ENCODE measurements at regions not wholly inside any gene's neighbourhood (a gene's known extent, or its start where the extent isn't known, plus 50 kb on each side); places are given as distances from the start of the nearest gene placed in this dataset.

GRCh38 chr4:120506536-120506935 lies 416.0 kb downstream of the PRDM5 start:
- H3K79me2 ChIP-seq (ENCODE audit: insufficient read depth, low read length) = no peaks in the 10 kb centered on the region
- in situ Hi-C loops (cut with HindIII; ENCODE audit: extremely low pct_ligation_motif_present, low pct_unique_long_range_greater_than_20kb) (no loop called here), intact Hi-C loops (cut with micrococcal nuclease; ENCODE audit: unreplicated experiment) (no loop called here)
- TF ChIP-seq, protein P1, sequence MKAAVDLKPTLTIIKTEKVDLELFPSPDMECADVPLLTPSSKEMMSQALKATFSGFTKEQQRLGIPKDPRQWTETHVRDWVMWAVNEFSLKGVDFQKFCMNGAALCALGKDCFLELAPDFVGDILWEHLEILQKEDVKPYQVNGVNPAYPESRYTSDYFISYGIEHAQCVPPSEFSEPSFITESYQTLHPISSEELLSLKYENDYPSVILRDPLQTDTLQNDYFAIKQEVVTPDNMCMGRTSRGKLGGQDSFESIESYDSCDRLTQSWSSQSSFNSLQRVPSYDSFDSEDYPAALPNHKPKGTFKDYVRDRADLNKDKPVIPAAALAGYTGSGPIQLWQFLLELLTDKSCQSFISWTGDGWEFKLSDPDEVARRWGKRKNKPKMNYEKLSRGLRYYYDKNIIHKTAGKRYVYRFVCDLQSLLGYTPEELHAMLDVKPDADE (CRISPR knock-in tag; IDR thresholded peaks at IDR 0.05) = no peak
- TF ChIP-seq ZNF615 (CRISPR knock-in tag; IDR thresholded peaks at IDR 0.05; ENCODE audit: borderline replicate concordance) (no peak), KDM5A (IDR thresholded peaks at IDR 0.05; ENCODE audit: borderline replicate concordance, low read length) (no peak)
- H3K27ac ChIP-seq (ENCODE audit: extremely low read length, insufficient read depth, low read length) = no peak overlapping the region
- no peaks in the 10 kb centered on the region for H3K4me1 ChIP-seq (ENCODE audit: insufficient read depth, low read length)
- CTCF ChIA-PET (ENCODE audit: low intra/inter-chr PET ratio, low total read pairs) = no interaction called here
- BruUV-seq (replicated peaks) = no TSS peak
- no peak overlapping the region for H2AFZ ChIP-seq (ENCODE audit: low read length)
- WGBS (ENCODE audit: low lambda C conversion rate) = 5% methylated on average over 1 of the region's 1 CpG
- H3K36me3 ChIP-seq (replicated peaks in 1 of 2; ENCODE audit: control insufficient read depth in 1 of 2, insufficient read depth in 2 of 2, low read length in 2 of 2) = no peaks in the 10 kb centered on the region
- H3K27me3 ChIP-seq (ENCODE audit: control insufficient read depth in 1 of 2, insufficient read depth in 2 of 2, low read length in 2 of 2) = no peaks in the 10 kb centered on the region
- H3K9ac ChIP-seq (ENCODE audit: insufficient read depth, low read depth, low read length) = no peak overlapping the region
- no peak for FAIRE-seq
- H3K4me2 ChIP-seq (ENCODE audit: low read depth, low read length) = no peak overlapping the region
- DNase-seq (ENCODE audit: low spot score) = no peak
- peaks cover 12% of the 10 kb centered on the region for H3K9me3 ChIP-seq (ENCODE audit: low read length)
- H3K4me3 ChIP-seq (replicated peaks in 1 of 3; ENCODE audit: insufficient read depth in 1 of 3, low read depth in 2 of 3, low read length in 3 of 3) = no peak overlapping the region
- H4K20me1 ChIP-seq (ENCODE audit: insufficient read depth, low read length) = no peaks in the 10 kb centered on the region
- POLR2A ChIA-PET = no interaction called here
- no peak for ATAC-seq

DNA sequence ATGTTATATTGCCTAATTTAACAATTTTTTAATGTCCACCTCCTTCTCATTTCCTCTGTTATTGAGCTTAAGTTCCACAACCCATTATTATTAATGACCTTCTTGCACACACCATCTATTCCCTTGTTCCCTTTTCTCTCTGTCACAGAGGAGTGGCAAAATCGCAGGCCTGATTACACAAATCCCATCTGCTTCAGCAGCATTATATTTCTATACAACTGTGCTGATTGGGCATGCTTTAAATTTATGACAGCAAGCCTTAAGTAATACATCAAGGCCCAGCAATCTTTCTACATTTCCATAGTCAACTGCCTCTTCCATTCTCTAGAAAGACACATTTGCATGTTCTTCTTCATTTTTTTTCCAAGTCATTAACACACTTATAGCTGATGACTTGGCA lies 423.8 kb downstream of the PRDM5 start:
- no peak for FAIRE-seq
- TF ChIP-seq TOE1 (CRISPR knock-in tag; IDR thresholded peaks at IDR 0.05) (no peak), NR1H2 (CRISPR knock-in tag; IDR thresholded peaks at IDR 0.05; ENCODE audit: borderline replicate concordance, low read depth) (no peak), ZNF280D (CRISPR knock-in tag; IDR thresholded peaks at IDR 0.05) (no peak), NPAS2 (CRISPR knock-in tag; IDR thresholded peaks at IDR 0.05; ENCODE audit: borderline replicate concordance) (no peak), YY1 (IDR thresholded peaks at IDR 0.05; ENCODE audit: insufficient read depth, insufficient replicate concordance, low read depth, low read length) (no peak), ZSCAN22 (CRISPR knock-in tag; IDR thresholded peaks at IDR 0.05) (no peak)
- TF ChIP-seq, protein P2, sequence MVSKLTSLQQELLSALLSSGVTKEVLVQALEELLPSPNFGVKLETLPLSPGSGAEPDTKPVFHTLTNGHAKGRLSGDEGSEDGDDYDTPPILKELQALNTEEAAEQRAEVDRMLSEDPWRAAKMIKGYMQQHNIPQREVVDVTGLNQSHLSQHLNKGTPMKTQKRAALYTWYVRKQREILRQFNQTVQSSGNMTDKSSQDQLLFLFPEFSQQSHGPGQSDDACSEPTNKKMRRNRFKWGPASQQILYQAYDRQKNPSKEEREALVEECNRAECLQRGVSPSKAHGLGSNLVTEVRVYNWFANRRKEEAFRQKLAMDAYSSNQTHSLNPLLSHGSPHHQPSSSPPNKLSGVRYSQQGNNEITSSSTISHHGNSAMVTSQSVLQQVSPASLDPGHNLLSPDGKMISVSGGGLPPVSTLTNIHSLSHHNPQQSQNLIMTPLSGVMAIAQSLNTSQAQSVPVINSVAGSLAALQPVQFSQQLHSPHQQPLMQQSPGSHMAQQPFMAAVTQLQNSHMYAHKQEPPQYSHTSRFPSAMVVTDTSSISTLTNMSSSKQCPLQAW (CRISPR knock-in tag; IDR thresholded peaks at IDR 0.05) = no peak
- TF ChIP-seq, protein P3, sequence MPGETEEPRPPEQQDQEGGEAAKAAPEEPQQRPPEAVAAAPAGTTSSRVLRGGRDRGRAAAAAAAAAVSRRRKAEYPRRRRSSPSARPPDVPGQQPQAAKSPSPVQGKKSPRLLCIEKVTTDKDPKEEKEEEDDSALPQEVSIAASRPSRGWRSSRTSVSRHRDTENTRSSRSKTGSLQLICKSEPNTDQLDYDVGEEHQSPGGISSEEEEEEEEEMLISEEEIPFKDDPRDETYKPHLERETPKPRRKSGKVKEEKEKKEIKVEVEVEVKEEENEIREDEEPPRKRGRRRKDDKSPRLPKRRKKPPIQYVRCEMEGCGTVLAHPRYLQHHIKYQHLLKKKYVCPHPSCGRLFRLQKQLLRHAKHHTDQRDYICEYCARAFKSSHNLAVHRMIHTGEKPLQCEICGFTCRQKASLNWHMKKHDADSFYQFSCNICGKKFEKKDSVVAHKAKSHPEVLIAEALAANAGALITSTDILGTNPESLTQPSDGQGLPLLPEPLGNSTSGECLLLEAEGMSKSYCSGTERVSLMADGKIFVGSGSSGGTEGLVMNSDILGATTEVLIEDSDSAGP (CRISPR knock-in tag; IDR thresholded peaks at IDR 0.05; ENCODE audit: borderline replicate concordance) = no peak

More for the DNA sequence above, 423.8 kb downstream of the PRDM5 start:
- Histone ChIP-seq H3K27ac (ENCODE audit: extremely low read length, insufficient read depth, low read length) (no peak overlapping the region), H4K20me1 (ENCODE audit: insufficient read depth, low read length) (no peaks in the 10 kb centered on the region), H3K9me3 (ENCODE audit: low read length) (peaks cover 17% of the 10 kb centered on the region), H3K4me1 (ENCODE audit: insufficient read depth, low read length) (no peaks in the 10 kb centered on the region), H3K4me2 (ENCODE audit: low read depth, low read length) (no peak overlapping the region), H3K4me3 (replicated peaks in 1 of 3; ENCODE audit: insufficient read depth in 1 of 3, low read depth in 2 of 3, low read length in 3 of 3) (no peak overlapping the region), H3K79me2 (ENCODE audit: insufficient read depth, low read length) (no peaks in the 10 kb centered on the region), H3K27me3 (ENCODE audit: control insufficient read depth in 1 of 2, insufficient read depth in 2 of 2, low read length in 2 of 2) (no peaks in the 10 kb centered on the region), H3K9ac (ENCODE audit: insufficient read depth, low read depth, low read length) (no peak overlapping the region), H2AFZ (ENCODE audit: low read length) (no peak overlapping the region), H3K36me3 (replicated peaks in 1 of 2; ENCODE audit: control insufficient read depth in 1 of 2, insufficient read depth in 2 of 2, low read length in 2 of 2) (no peaks in the 10 kb centered on the region)
- no TSS peak for BruUV-seq (replicated peaks)
- ATAC-seq (no peak), DNase-seq (ENCODE audit: low spot score) (no peak)
- in situ Hi-C loops (cut with HindIII; ENCODE audit: extremely low pct_ligation_motif_present, low pct_unique_long_range_greater_than_20kb) (no loop called here), intact Hi-C loops (cut with micrococcal nuclease; ENCODE audit: unreplicated experiment) (no loop called here)
- CTCF ChIA-PET (ENCODE audit: low intra/inter-chr PET ratio, low total read pairs) = no interaction called here
- POLR2A ChIA-PET = no interaction called here
- 0% methylated on average over 1 of the region's 1 CpG for WGBS (ENCODE audit: low lambda C conversion rate)

All from HepG2 (cell line).